ENCODE measurements at regions not wholly inside any gene's neighbourhood (a gene's known extent, or its start where the extent isn't known, plus 50 kb on each side); places are given as distances from the start of the nearest gene placed in this dataset.

GRCh38 chr7:96397936-96398598 is 76.2 kb upstream of the SLC25A13 start:
- TF ChIP-seq POLR2A (IDR thresholded peaks at IDR 0.05; ENCODE audit: low read depth, low read length), result no peak
- no peak for TF ChIP-seq TAF1 (IDR thresholded peaks at IDR 0.05; ENCODE audit: low read depth, low read length)
- TF ChIP-seq POLR2AphosphoS5 (IDR thresholded peaks at IDR 0.05; ENCODE audit: low read depth, low read length), result no peak
- no peak for TF ChIP-seq POU2F2 (IDR thresholded peaks at IDR 0.05; ENCODE audit: low read depth, low read length)
- no peak for TF ChIP-seq SPI1 (IDR thresholded peaks at IDR 0.05; ENCODE audit: low read depth, low read length)

Data from GM12891 (cell line).